OCI-LY3 (cell line): ENCODE measurements at regions not wholly inside any gene's neighbourhood (a gene's known extent, or its start where the extent isn't known, plus 50 kb on each side); places are given as distances from the start of the nearest gene placed in this dataset.

ENCODE experiments used
- EZH2phosphoT487 ChIP-seq: fragments of 200-600 bp; shearing (Covaris generic); IDR thresholded peaks from 2 replicates; pipeline ENCODE4 v1.6.1; 2018; ENCODE audit warnings: antibody characterized with exemption, mixed run types, low read depth
- TF ChIP-seq, protein P1 (sequence below): fragments of 200-600, 300-600 bp; sonication (generic); IDR thresholded peaks from 2 replicates; pipeline ENCODE4 v1.5.1; 2014; ENCODE audit warnings: antibody characterized with exemption, low read length, low read depth

DNA sequence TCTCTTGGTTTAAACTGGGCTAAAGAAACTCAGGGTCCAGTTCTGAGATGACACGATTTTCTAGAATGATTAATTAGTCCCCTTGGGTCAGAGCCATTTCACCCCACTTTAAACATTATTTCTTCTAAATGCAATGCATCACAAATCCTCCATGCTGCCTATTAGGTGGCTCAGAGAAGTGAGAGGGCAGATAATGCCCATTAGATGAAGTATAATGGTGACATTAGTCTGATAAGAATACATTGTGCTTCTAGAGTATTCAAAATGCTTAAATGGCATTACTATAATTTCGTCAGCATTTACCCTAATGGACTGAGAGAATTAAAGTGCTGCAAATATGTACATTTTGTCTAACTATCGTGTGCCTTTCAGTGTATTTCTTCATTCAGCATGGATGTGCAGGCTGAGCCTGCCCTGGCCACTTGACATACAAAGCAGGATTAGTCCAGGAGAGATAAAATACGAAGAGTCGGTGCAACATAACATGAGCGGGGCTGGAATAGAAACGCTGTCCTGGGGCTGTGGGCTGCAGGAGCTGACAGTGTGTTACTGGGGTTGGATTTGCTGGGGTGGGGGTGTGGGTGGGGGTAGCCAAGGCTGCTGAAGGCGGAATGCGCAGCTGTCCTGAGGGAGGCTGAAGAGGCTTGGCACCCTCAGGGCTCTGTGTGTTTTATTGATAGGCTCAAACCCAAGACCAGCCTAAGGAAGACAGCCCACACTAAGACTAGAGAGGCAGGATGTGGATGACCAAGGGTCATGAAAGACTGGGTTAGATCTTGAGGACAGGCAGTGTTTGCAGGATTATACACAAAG, 52.8 kb upstream of the KLF6 start:
- TF ChIP-seq, protein P1, sequence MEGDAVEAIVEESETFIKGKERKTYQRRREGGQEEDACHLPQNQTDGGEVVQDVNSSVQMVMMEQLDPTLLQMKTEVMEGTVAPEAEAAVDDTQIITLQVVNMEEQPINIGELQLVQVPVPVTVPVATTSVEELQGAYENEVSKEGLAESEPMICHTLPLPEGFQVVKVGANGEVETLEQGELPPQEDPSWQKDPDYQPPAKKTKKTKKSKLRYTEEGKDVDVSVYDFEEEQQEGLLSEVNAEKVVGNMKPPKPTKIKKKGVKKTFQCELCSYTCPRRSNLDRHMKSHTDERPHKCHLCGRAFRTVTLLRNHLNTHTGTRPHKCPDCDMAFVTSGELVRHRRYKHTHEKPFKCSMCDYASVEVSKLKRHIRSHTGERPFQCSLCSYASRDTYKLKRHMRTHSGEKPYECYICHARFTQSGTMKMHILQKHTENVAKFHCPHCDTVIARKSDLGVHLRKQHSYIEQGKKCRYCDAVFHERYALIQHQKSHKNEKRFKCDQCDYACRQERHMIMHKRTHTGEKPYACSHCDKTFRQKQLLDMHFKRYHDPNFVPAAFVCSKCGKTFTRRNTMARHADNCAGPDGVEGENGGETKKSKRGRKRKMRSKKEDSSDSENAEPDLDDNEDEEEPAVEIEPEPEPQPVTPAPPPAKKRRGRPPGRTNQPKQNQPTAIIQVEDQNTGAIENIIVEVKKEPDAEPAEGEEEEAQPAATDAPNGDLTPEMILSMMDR, result no peak
- TF ChIP-seq EZH2phosphoT487, result no peak
